ENCODE measurements at regions not wholly inside any gene's neighbourhood (a gene's known extent, or its start where the extent isn't known, plus 50 kb on each side); places are given as distances from the start of the nearest gene placed in this dataset.

DNA sequence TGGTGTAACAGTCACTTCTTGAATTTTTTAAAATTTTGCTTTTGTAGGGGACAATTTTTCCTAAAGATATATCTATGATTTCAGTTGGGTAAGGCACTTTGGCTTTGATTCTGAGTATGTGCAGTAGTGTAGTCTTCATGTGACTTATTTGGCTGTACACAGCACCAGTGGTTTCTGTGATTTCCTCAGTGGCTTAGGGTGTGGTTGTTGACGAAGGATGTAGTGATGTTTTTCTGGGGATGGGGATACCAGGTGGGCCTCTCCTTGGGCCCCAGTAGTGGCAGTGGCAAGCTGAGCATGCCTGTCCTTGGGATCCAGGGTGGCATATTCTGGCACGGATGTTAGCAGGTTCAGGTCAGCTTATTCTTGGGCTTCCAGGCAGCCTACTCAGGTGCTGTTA lies 364.9 kb upstream of the CADM1 start:
- no peak for TF ChIP-seq BHLHE40 (IDR thresholded peaks at IDR 0.05; ENCODE audit: low read depth, low read length)
- TF ChIP-seq HDAC2 (IDR thresholded peaks at IDR 0.05), result no peak
- TF ChIP-seq ESRRA (IDR thresholded peaks at IDR 0.05; ENCODE audit: borderline replicate concordance, low read length), result no peak
- ChIA-PET POLR2A (no interaction called here), CTCF (no interaction called here)
- no peak overlapping the region for H3K4me2 ChIP-seq
- H3K4me1 ChIP-seq, result no peaks in the 10 kb centered on the region
- no peak overlapping the region for H3K4me3 ChIP-seq
- WGBS (ENCODE audit: missing lambda C conversion rate), result 20% methylated on average over 1 of the region's 2 CpGs
- no peak for DNase-seq (ENCODE audit: low read depth in 1 of 2, low spot score in 1 of 2)
- no peaks in the 10 kb centered on the region for H3K9me3 ChIP-seq
- FAIRE-seq, result no peak
- no peak overlapping the region for H3K27ac ChIP-seq
- ATAC-seq, result no peak

DNA sequence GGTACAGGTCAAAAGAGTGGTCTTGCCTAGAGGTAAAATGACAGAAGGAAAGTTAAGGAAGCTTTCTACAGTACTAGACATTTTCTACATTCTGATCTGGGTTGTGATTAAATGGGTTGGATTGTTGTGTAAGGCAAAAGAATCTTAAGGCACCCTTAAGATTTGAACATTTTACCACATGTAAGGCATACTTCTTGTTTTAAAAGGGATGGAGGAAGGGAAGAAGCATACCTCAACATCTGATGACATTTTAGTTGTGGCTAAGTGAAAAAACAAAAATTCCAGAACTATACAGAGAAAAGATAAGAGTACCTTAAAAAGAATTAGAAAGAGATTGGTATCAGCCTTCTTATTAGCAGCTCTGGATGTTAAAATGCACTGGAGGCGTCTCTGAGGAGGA lies 356.0 kb upstream of the CADM1 start:
- ChIA-PET CTCF (no interaction called here), POLR2A (no interaction called here)
- no peaks in the 10 kb centered on the region for H3K9me3 ChIP-seq
- H3K27ac ChIP-seq, result no peak overlapping the region
- WGBS (ENCODE audit: missing lambda C conversion rate), result 0% methylated on average over 1 of the region's 1 CpG
- no peaks in the 10 kb centered on the region for H3K4me1 ChIP-seq
- no peak overlapping the region for H3K4me2 ChIP-seq
- ATAC-seq (no peak), DNase-seq (ENCODE audit: low read depth in 1 of 2, low spot score in 1 of 2) (no peak), FAIRE-seq (no peak)
- TF ChIP-seq KDM5A (IDR thresholded peaks at IDR 0.05) (no peak), FOXS1 (CRISPR knock-in tag; IDR thresholded peaks at IDR 0.05) (no peak), PHF8 (IDR thresholded peaks at IDR 0.05; ENCODE audit: borderline replicate concordance, low read depth) (no peak), MAZ (IDR thresholded peaks at IDR 0.05; ENCODE audit: borderline replicate concordance, low read depth, low read length) (no peak), POLR2AphosphoS2 (conservative IDR thresholded peaks at IDR 0.05; ENCODE audit: low read length) (no peak), GATA3 (IDR thresholded peaks at IDR 0.05; ENCODE audit: borderline replicate concordance) (no peak), NPAS2 (CRISPR knock-in tag; IDR thresholded peaks at IDR 0.05; ENCODE audit: borderline replicate concordance) (no peak), RFX5 (IDR thresholded peaks at IDR 0.05) (no peak), MAFK (IDR thresholded peaks at IDR 0.05; ENCODE audit: partially characterized antibody) (no peak), CBX2 (IDR thresholded peaks at IDR 0.05; ENCODE audit: borderline replicate concordance, low read depth) (no peak)
- H3K4me3 ChIP-seq, result no peak overlapping the region

DNA sequence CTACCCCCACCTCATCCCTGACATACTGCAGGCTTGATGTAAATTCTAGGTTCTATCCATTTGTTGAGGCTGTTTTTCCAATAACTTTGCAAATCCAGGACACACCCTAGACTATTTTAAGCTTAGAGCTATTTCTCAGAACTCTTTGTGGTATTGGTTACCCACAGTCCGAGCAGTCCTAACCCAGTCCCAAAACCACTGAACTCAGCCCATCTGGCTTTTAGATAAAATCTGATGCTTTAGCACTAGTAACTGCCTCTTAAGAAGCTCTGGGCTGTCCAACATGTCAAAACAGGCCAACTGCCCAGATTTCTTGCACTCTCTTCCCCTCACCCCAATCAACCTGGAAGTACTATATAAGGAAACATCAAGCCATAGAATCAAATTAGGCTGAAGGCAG lies 344.4 kb upstream of the CADM1 start:
- Histone ChIP-seq H3K4me2 (no peak overlapping the region), H3K9me3 (0 out of 3 replicates have a peak, but pooled peaks cover 2% of the 10 kb centered on the region), H3K27ac (no peak overlapping the region), H3K4me1 (no peaks in the 10 kb centered on the region), H3K4me3 (no peak overlapping the region)
- FAIRE-seq (no peak), ATAC-seq (no peak), DNase-seq (ENCODE audit: low read depth in 1 of 2, low spot score in 1 of 2) (no peak)
- ChIA-PET POLR2A (no interaction called here), CTCF (no interaction called here)
- TF ChIP-seq, protein P1, sequence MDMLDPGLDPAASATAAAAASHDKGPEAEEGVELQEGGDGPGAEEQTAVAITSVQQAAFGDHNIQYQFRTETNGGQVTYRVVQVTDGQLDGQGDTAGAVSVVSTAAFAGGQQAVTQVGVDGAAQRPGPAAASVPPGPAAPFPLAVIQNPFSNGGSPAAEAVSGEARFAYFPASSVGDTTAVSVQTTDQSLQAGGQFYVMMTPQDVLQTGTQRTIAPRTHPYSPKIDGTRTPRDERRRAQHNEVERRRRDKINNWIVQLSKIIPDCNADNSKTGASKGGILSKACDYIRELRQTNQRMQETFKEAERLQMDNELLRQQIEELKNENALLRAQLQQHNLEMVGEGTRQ (IDR thresholded peaks at IDR 0.05), result no peak
- TF ChIP-seq FOSB (CRISPR knock-in tag; IDR thresholded peaks at IDR 0.05), result no peak
- TF ChIP-seq, protein P2, sequence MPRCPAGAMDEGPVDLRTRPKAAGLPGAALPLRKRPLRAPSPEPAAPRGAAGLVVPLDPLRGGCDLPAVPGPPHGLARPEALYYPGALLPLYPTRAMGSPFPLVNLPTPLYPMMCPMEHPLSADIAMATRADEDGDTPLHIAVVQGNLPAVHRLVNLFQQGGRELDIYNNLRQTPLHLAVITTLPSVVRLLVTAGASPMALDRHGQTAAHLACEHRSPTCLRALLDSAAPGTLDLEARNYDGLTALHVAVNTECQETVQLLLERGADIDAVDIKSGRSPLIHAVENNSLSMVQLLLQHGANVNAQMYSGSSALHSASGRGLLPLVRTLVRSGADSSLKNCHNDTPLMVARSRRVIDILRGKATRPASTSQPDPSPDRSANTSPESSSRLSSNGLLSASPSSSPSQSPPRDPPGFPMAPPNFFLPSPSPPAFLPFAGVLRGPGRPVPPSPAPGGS (IDR thresholded peaks at IDR 0.05), result no peak
- WGBS (ENCODE audit: missing lambda C conversion rate), result 7% methylated on average over 1 of the region's 1 CpG

DNA sequence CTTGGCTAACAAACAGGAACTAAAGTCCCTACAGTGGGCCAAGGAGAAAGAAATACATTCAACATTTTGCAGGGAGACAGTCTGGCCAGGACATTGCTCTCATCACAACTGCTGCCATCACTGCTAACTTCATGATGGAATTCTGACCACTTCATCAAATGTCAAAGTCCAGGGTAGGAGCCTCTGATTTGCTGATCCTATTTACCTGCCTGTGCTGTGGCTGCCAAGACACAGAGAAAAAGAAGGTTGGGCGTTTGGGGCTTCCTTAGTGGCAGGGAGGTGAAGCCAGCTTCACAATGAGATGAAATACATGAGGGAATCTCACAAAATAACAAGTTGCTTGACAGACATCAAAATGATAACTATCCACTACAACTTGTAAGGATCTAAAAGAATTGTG lies 343.9 kb upstream of the CADM1 start:
- Histone ChIP-seq H3K9me3 (0 out of 3 replicates have a peak, but pooled peaks cover 2% of the 10 kb centered on the region), H3K27ac (no peak overlapping the region), H3K4me1 (no peaks in the 10 kb centered on the region), H3K4me3 (no peak overlapping the region), H3K4me2 (no peak overlapping the region)
- CTCF ChIA-PET, result no interaction called here
- FAIRE-seq (no peak), DNase-seq (ENCODE audit: low read depth in 1 of 2, low spot score in 1 of 2) (no peak), ATAC-seq (no peak)
- 11% methylated on average over 1 of the region's 1 CpG for WGBS (ENCODE audit: missing lambda C conversion rate)
- POLR2A ChIA-PET, result no interaction called here
- TF ChIP-seq RARB (CRISPR knock-in tag; IDR thresholded peaks at IDR 0.05) (no peak), SMC3 (IDR thresholded peaks at IDR 0.05) (no peak), FOSL2 (IDR thresholded peaks at IDR 0.05) (no peak), FOSL2 (CRISPR knock-in tag; IDR thresholded peaks at IDR 0.05) (no peak), RFX5 (IDR thresholded peaks at IDR 0.05) (no peak), HEYL (CRISPR knock-in tag; IDR thresholded peaks at IDR 0.05) (no peak), FOXS1 (CRISPR knock-in tag; IDR thresholded peaks at IDR 0.05) (no peak), PBX3 (IDR thresholded peaks at IDR 0.05) (no peak), RAD21 (conservative IDR thresholded peaks at IDR 0.05 in 1 of 2, IDR thresholded peaks at IDR 0.05 in 1 of 2) (no peak), ZSCAN20 (CRISPR knock-in tag; IDR thresholded peaks at IDR 0.05) (no peak), JUN (IDR thresholded peaks at IDR 0.05) (no peak), FOSB (CRISPR knock-in tag; IDR thresholded peaks at IDR 0.05) (no peak), JUNB (IDR thresholded peaks at IDR 0.05) (no peak), TFCP2L1 (CRISPR knock-in tag; IDR thresholded peaks at IDR 0.05) (no peak), MAFK (IDR thresholded peaks at IDR 0.05; ENCODE audit: partially characterized antibody) (no peak), NPAS2 (CRISPR knock-in tag; IDR thresholded peaks at IDR 0.05; ENCODE audit: borderline replicate concordance) (no peak), EHF (CRISPR knock-in tag; IDR thresholded peaks at IDR 0.05) (no peak)
- TF ChIP-seq, protein P3, sequence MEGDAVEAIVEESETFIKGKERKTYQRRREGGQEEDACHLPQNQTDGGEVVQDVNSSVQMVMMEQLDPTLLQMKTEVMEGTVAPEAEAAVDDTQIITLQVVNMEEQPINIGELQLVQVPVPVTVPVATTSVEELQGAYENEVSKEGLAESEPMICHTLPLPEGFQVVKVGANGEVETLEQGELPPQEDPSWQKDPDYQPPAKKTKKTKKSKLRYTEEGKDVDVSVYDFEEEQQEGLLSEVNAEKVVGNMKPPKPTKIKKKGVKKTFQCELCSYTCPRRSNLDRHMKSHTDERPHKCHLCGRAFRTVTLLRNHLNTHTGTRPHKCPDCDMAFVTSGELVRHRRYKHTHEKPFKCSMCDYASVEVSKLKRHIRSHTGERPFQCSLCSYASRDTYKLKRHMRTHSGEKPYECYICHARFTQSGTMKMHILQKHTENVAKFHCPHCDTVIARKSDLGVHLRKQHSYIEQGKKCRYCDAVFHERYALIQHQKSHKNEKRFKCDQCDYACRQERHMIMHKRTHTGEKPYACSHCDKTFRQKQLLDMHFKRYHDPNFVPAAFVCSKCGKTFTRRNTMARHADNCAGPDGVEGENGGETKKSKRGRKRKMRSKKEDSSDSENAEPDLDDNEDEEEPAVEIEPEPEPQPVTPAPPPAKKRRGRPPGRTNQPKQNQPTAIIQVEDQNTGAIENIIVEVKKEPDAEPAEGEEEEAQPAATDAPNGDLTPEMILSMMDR (IDR thresholded peaks at IDR 0.05), result no peak
- TF ChIP-seq, protein P4, sequence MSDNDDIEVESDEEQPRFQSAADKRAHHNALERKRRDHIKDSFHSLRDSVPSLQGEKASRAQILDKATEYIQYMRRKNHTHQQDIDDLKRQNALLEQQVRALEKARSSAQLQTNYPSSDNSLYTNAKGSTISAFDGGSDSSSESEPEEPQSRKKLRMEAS (IDR thresholded peaks at IDR 0.05), result no peak
